Epithelial cell of esophagus (primary cell): ENCODE measurements at regions not wholly inside any gene's neighbourhood (a gene's known extent, or its start where the extent isn't known, plus 50 kb on each side); places are given as distances from the start of the nearest gene placed in this dataset.

Source experiments
- DNase-seq: peaks from one replicate; pipeline ENCODE4 v3.0.0; 2010; ENCODE audit warnings: low read depth
- H3K4me3 ChIP-seq: 2 replicates; pipeline ENCODE4 v1.5.1; 2011; ENCODE audit warnings: mild to moderate bottlenecking, low read length, control low read depth
- TF ChIP-seq, protein P1 (sequence below): IDR thresholded peaks from 2 replicates; pipeline ENCODE4 v1.5.1; 2011; ENCODE audit warnings: low read depth, mild to moderate bottlenecking, low read length, control low read depth, inconsistent platforms; ENCODE audit not compliant: insufficient read depth; ENCODE audit errors: missing control alignments

- H3K4me3 ChIP-seq, result no peak overlapping the region
- TF ChIP-seq, protein P1, sequence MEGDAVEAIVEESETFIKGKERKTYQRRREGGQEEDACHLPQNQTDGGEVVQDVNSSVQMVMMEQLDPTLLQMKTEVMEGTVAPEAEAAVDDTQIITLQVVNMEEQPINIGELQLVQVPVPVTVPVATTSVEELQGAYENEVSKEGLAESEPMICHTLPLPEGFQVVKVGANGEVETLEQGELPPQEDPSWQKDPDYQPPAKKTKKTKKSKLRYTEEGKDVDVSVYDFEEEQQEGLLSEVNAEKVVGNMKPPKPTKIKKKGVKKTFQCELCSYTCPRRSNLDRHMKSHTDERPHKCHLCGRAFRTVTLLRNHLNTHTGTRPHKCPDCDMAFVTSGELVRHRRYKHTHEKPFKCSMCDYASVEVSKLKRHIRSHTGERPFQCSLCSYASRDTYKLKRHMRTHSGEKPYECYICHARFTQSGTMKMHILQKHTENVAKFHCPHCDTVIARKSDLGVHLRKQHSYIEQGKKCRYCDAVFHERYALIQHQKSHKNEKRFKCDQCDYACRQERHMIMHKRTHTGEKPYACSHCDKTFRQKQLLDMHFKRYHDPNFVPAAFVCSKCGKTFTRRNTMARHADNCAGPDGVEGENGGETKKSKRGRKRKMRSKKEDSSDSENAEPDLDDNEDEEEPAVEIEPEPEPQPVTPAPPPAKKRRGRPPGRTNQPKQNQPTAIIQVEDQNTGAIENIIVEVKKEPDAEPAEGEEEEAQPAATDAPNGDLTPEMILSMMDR, result no peak
- no peak for DNase-seq
Observed at GRCh38 chr3:79886204-79886603, 118.4 kb upstream of the ROBO1 start.

- TF ChIP-seq, protein P1, result no peak
- H3K4me3 ChIP-seq, result no peak overlapping the region
- peak; percentile 16 for DNase-seq
Observed at GRCh38 chr3:79885407-79885806, 117.6 kb upstream of the ROBO1 start.

DNA sequence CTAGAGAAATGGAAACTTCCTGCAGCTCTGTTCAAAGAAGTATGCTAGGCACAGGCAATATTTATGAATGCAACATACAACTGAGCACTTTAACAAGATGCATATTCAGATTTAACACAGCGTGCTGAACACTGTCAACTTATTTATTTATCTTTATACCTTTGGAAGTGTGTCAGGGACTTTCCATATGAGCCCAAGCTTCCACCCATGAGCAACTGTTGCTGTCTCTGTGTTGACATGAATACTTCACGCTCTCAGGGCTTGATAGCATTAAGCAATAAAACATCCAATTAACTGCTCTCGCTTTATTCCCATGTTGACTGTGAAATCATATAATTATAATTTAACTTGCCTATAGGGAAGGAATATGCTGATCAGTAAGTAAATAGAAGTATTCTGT lies 116.6 kb upstream of the ROBO1 start:
- no peak overlapping the region for H3K4me3 ChIP-seq
- TF ChIP-seq, protein P1, result no peak
- DNase-seq, result no peak

DNA sequence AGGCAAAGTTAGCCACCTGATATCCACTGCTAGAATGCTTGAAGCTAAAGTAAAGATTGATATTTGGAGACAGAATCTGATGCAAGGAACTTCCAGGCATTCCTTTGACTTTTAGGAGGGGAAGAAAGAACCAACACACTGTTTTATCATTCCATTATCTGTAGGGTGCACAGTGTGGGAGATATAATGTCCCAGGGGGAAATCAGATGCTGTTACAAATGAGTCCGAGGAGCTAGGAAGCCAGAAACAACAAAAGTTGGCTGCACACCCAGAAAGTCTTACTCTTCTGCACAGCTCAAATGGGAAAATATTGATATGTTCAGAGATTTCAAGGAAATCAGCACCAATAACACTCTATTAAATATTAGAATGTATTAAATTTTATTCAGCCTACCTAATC lies 113.6 kb upstream of the ROBO1 start:
- TF ChIP-seq, protein P1, result no peak
- DNase-seq, result no peak
- no peak overlapping the region for H3K4me3 ChIP-seq

- no peak overlapping the region for H3K4me3 ChIP-seq
- no peak for DNase-seq
- TF ChIP-seq, protein P1, result no peak
Observed at GRCh38 chr3:79878708-79879107, 110.9 kb upstream of the ROBO1 start.

GRCh38 chr3:79874646-79875045 lies 106.8 kb upstream of the ROBO1 start:
- no peak for DNase-seq
- H3K4me3 ChIP-seq, result no peak overlapping the region
- TF ChIP-seq, protein P1, result no peak

GRCh38 chr3:79872483-79872882 lies 104.7 kb upstream of the ROBO1 start:
- H3K4me3 ChIP-seq, result no peak overlapping the region
- no peak for DNase-seq
- TF ChIP-seq, protein P1, result no peak
